ENCODE measurements at regions not wholly inside any gene's neighbourhood (a gene's known extent, or its start where the extent isn't known, plus 50 kb on each side); places are given as distances from the start of the nearest gene placed in this dataset.
A peak's percentile ranks its signal among the peaks of the same experiment; 100 is the strongest.

DNA sequence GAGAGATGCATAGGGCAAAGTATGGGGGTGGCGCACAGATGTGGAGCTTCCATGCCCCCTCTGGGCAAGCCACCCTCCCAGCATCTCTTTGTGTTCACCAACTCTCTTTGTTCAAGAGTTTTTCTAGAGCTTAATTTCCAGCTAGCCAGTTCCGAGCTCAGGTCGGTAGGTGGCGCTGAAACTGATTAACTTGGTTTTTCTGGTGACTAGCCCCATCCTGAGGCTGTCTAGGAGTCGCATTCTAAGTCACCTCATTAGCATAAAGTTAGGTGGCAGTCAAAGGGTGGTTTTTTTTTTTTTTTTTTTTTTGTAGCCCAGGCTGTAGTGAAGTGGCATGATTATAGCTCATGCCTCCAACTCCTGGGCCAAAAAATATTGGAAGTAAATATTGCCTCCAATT is 476.4 kb downstream of the KDM4C start:
- TF ChIP-seq, protein P1, sequence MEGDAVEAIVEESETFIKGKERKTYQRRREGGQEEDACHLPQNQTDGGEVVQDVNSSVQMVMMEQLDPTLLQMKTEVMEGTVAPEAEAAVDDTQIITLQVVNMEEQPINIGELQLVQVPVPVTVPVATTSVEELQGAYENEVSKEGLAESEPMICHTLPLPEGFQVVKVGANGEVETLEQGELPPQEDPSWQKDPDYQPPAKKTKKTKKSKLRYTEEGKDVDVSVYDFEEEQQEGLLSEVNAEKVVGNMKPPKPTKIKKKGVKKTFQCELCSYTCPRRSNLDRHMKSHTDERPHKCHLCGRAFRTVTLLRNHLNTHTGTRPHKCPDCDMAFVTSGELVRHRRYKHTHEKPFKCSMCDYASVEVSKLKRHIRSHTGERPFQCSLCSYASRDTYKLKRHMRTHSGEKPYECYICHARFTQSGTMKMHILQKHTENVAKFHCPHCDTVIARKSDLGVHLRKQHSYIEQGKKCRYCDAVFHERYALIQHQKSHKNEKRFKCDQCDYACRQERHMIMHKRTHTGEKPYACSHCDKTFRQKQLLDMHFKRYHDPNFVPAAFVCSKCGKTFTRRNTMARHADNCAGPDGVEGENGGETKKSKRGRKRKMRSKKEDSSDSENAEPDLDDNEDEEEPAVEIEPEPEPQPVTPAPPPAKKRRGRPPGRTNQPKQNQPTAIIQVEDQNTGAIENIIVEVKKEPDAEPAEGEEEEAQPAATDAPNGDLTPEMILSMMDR (IDR thresholded peaks at IDR 0.05): peak; percentile 54
- TF ChIP-seq POLR2AphosphoS5 (IDR thresholded peaks at IDR 0.05; ENCODE audit: low read depth, low read length) (no peak), NFIC (IDR thresholded peaks at IDR 0.05; ENCODE audit: borderline replicate concordance) (no peak), MXI1 (IDR thresholded peaks at IDR 0.05; ENCODE audit: low read depth, low read length) (no peak), RAD21 (IDR thresholded peaks at IDR 0.05; ENCODE audit: low read length) (peak; percentile 25; the same call in 1 of the 2 replicates)

Measured in SK-N-SH (cell line).